22Rv1 (cell line): ENCODE measurements at regions not wholly inside any gene's neighbourhood (a gene's known extent, or its start where the extent isn't known, plus 50 kb on each side); places are given as distances from the start of the nearest gene placed in this dataset.

ENCODE experiments used
- H3K27ac ChIP-seq: fragments of 450-650 bp; 2 replicates; pipeline ENCODE4 v1.5.1; 2017
- CTCF ChIP-seq: fragments of 450-650 bp; IDR thresholded peaks from 2 replicates; pipeline ENCODE4 v1.5.1; 2017; ENCODE audit warnings: mild to moderate bottlenecking
- ZFX ChIP-seq: fragments of 450-650 bp; IDR thresholded peaks from 2 replicates; pipeline ENCODE4 v1.6.1; 2017; ENCODE audit warnings: antibody characterized with exemption, borderline replicate concordance

GRCh38 chr2:136487421-136487820, 277.9 kb upstream of the THSD7B start:
- no peak overlapping the region for H3K27ac ChIP-seq
- TF ChIP-seq CTCF (no peak), ZFX (no peak)

DNA sequence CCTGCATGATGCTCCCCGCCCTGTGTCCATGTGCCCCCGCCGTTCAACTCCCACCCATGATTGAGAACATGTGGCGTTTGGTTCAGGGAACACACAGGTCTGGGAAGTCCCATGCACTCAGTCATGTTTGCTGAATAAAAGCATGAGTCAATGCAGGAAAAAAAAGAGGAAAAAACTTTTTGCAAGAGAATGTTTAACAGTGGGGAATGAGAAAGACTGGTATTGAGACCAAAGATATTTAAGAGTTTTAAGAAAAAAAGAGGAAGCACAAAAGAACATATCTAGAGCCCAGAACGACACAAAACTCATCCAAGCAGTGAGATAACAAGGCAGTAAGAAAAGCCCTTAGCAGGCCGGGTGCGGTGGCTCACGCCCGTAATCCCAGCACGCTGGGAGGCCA, 279.2 kb upstream of the THSD7B start:
- H3K27ac ChIP-seq = no peak overlapping the region
- TF ChIP-seq CTCF (no peak), ZFX (no peak)

- H3K27ac ChIP-seq = no peak overlapping the region
- TF ChIP-seq CTCF (no peak), ZFX (no peak)
These were observed 282.4 kb upstream of the THSD7B start for GRCh38 chr2:136482966-136483365.

GRCh38 chr2:136482006-136482405, 283.3 kb upstream of the THSD7B start:
- TF ChIP-seq CTCF (no peak), ZFX (no peak)

GRCh38 chr2:136479696-136480095, 285.6 kb upstream of the THSD7B start:
- no peak for TF ChIP-seq CTCF
- no peak for TF ChIP-seq ZFX
- no peak overlapping the region for H3K27ac ChIP-seq

More at GRCh38 chr2:136482006-136482405, 283.3 kb upstream of the THSD7B start:
- H3K27ac ChIP-seq = no peak overlapping the region

DNA sequence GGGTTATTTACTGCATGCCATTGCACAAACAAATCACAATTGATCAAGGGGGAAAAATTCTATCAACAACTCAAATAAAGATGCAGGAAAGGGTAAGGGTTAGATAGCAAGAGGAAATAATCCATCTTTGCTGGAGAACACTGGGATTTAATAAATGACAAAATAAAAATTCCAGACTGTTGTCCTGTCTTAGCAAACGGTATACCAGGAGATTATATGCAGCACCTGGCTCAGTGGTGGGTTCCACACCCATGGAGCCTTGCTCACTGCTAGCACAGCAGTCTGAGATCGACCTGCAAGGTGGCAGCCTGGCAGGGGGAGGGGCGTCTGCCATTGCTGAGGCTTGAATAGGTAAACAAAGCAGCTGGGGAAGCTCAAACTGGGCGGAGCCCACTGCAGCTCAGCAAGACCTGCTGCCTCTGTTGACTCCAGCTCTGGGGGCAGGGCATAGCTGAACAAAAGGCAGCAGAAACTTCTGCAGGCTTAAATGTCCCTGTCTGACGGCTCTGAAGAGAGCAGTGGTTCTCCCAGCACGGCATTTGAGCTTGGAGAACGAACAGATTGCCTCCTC, 296.5 kb upstream of the THSD7B start:
- TF ChIP-seq ZFX (no peak), CTCF (no peak)
- no peak overlapping the region for H3K27ac ChIP-seq

DNA sequence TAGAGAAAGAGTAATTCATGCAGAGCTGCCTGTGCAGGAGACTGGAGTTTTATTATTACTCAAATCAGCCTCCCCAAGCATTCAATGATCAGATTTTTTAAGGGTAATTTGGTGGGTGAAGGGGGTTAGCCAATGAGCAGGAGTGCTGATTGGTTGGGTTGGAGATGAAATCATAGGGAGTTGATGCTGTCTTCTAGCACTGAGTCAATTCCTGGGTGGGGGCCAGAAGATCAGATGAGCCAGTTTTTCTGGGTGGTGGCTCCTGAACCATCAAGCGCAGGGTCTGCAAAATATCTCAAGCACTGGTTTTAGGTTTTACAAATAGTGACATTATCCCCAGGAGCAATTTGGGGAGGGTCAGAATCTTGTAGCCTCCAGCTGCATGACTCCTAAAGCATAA, 312.8 kb upstream of the THSD7B start:
- TF ChIP-seq ZFX = no peak
- H3K27ac ChIP-seq = no peak overlapping the region
